ENCODE measurements at regions not wholly inside any gene's neighbourhood (a gene's known extent, or its start where the extent isn't known, plus 50 kb on each side); places are given as distances from the start of the nearest gene placed in this dataset.

DNA sequence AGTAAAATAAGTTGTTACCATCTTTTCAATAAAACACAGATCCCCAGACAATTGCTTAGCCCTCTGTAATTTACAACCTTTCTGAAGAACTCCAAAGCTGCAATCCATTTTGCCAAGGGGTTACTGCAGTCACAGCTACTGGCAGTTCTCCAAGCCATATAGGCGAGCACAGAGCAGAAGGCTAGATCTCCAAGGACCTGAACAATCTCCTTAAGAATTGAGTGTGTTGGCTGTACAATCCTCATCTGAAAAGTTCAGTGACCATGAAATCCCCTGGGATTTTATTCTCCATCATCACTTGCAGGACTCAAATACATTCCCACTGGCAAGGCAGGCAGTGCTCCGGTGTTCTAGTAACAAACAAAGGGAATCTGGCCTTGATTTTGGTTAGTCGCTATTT lies 103.9 kb upstream of the LRP1B start:
- no peak for TF ChIP-seq EZH2 (IDR thresholded peaks at IDR 0.05; ENCODE audit: borderline replicate concordance, insufficient read depth, low read depth, low read length, poor library complexity, severe bottlenecking)
- TF ChIP-seq, protein P1, sequence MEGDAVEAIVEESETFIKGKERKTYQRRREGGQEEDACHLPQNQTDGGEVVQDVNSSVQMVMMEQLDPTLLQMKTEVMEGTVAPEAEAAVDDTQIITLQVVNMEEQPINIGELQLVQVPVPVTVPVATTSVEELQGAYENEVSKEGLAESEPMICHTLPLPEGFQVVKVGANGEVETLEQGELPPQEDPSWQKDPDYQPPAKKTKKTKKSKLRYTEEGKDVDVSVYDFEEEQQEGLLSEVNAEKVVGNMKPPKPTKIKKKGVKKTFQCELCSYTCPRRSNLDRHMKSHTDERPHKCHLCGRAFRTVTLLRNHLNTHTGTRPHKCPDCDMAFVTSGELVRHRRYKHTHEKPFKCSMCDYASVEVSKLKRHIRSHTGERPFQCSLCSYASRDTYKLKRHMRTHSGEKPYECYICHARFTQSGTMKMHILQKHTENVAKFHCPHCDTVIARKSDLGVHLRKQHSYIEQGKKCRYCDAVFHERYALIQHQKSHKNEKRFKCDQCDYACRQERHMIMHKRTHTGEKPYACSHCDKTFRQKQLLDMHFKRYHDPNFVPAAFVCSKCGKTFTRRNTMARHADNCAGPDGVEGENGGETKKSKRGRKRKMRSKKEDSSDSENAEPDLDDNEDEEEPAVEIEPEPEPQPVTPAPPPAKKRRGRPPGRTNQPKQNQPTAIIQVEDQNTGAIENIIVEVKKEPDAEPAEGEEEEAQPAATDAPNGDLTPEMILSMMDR (IDR thresholded peaks at IDR 0.05): no peak

Measured in B cell (primary cell).